M059J (cell line): ENCODE measurements at regions not wholly inside any gene's neighbourhood (a gene's known extent, or its start where the extent isn't known, plus 50 kb on each side); places are given as distances from the start of the nearest gene placed in this dataset.
"Not testable (repeated sequence)": the region's sequence is repeated elsewhere in the genome, so short reads cannot be mapped to it uniquely, and the experiment has no call there.

ENCODE experiments used
- DNase-seq: peaks from one replicate; pipeline ENCODE4 v3.0.0-alpha.2; 2012; ENCODE audit warnings: low read depth

DNA sequence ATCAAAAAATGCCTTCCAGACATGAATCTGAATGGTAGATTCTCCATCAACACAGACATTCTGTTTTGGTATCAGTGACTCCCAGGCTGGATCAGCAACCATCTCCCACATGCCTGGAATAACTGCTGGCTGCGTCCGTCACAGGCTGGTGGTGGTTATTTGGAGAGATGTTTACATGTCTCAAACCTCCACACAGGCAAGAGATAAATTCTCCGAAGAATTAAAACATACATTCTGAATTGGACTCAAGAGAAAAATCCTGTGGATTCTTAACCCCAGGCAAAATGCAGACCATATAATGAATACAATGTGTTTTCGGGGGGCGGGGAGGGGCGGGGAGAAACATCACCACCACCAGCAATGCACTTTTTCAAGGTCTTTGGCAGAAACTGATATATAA is 108.2 kb downstream of the THBS2 start:
- DNase-seq: no peak

- no peak for DNase-seq
Measured at GRCh38 chr6:169144356-169144755, 109.3 kb downstream of the THBS2 start.

GRCh38 chr6:169142538-169142844 is 111.2 kb downstream of the THBS2 start:
- no peak for DNase-seq

- no peak for DNase-seq
Measured at GRCh38 chr6:169141671-169142537, 111.7 kb downstream of the THBS2 start.

DNA sequence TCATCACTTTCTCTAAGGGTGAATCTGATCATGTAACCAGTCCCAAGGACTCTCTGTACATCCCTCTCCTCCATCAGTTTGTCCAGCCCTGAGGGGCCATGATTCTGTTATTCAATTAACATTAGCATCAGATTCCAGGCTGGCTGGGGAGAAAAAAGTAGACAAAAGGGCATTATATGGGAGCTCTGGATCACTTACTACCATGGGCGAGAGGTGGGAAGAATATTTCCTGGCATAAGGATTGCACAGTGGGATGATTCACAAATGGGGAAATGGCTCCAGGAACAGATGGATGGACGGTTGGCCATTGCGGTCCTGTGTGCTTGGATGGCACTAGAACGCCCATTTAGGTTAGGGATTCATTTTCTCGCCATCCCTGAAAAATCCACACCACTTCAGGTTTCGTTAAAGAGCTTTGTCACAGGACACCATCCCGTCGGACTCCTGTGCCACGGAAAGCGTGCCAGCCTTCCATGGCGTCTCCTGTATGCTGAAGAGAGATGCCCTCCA is 112.6 kb downstream of the THBS2 start:
- no peak for DNase-seq

DNA sequence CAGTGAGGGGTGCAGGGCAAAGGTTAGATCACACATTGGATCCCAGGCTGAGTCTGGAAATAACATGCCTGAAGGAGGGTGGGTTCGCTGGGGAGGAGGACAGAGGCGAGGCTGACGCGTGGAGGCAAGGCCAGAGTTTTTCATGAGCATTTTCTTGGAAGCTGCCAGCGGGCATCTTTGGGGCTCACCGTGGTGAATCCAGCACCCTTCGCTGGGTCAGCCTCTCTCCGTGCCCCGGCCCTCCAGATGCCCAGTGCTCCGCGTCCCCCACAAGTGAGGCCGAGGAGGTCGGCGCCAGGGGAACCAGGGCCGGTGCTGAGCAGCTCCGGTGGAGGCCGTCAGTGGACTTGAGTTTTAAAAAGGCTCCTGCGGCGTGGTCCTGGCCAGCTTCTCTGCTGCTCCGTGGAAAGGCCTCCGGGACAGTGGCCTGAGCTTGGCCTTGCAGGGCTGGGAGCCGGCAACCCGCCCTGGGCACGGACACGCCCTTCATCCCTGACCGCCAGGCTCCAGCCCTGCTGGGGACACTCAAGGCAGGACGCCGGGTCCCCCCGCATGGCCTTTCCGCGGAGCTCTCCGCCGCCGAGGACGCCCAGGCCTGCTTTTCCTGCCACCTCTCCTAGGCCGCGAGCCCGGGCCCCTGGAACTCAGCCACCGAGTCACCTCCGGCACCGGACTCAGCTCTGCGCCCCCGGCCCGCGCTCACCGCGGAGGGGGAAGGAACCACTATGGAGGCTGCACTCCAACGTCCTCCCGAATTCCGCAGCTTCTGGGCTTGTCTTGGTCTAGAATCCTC is 114.3 kb downstream of the THBS2 start:
- DNase-seq: no peak

DNA sequence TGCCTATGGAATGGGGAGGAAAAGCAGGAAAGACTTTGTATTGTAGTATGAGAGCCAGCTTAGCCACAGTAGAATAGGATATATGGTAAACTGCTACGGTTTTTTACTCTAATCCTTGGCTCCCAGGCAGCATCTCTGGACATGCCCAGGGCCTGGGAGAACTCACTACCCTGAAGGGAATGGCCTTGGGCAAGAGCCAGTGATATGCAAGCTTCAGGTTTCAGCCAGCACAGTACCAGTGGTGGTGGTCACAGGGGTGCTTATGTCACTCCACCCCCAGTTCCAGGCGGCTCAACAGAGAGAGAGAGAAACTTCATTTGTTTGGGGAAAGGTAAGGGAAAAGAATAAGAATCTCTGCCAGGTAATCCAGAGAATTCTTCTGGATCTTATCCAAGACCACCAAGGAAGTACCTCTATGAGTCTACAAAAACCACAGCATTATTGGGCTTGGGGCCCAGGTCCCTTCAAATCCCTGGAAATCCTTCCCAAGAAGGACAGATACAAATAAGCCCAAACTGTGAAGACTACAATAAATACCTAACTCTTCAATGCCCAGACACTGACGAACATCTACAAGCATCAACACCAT is 121.2 kb downstream of the THBS2 start:
- DNase-seq: peak; percentile 68

- DNase-seq: peak; percentile 84
Measured at GRCh38 chr6:169131390-169131789, 122.3 kb downstream of the THBS2 start.

GRCh38 chr6:169130113-169130512 is 123.5 kb downstream of the THBS2 start:
- DNase-seq: no peak

GRCh38 chr6:169121013-169121412 is 132.6 kb downstream of the THBS2 start:
- no peak for DNase-seq

DNA sequence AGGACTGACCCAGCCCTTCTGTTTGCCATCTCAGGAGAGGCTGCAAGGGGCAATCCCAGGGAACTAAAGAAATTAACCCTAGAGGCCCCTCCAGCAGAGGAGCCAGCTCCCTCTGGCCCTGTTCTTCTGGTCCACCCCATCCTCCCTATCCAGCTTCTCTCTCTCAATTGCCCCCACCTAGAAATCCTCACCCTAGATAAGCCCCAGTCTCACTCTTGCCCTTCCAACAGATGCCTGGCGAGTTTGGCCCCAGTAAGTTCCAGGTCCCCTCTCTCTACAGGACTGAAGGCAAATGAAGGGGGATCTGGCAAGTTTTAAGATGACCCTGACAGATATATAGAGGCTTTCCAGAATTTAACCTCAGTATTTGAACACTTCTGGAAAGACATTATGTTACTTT is 134.0 kb downstream of the THBS2 start:
- DNase-seq: no peak

DNA sequence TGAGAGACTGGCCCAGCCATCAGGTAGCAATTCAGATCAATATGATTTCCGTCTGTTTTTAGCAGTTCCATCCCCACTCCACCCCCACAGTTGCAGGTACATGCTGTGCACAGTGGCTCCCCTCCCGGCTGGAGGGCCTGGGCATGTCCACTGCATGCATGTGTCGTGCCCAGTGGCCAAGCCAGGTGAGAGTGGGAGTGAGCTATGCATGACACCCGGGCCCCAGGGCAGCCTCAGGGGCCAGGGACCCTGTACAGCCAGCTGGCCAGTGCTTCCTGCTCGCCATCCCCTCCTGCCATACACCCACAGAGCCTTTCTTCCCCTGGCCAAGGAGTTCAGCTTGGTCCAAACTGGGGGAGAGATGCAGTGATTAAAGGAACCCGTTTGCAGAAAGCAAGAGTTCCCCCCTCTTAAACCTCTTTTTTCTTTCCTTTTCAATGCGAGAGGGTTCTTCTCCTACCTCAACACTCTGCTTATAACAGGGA is 135.3 kb downstream of the THBS2 start:
- DNase-seq: no peak

DNA sequence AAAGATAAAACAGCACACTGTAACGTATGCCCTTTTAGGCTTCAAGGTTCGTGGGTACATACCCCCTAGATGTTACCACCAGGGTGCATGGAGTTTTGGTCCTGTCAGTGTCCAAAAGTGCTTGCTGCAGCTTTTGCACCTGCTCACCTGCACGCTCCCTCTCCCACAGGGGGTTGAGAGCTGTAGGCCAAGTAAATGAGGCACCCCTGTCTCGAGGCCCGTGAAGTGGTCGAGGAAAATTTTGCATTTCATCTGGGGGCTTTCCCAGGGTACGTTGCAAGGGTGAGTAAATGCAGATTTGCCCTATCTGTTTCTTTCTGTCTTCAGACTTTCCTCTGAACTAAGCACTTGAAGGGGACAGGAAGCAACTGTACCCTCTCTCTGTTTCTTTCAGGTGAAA is 136.0 kb downstream of the THBS2 start:
- DNase-seq: no peak

DNA sequence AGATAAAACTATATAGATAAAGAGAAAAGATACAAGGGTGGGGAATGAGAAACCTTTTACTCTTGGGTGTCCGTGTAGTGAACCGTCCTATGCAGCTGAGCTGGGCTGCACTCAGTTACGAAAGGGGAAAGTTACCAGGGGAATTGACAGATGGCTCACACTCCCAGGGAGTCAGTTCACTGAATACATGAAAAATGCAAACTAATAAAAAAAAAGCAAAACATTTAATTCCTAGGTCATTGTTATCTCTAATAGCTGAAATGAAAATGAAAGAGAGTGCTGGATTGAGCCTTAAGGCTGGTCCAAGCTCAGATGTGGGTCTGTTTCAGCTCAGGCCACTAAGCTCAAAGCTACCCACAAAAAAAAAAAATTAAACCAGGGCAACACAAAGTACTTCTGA is 138.0 kb downstream of the THBS2 start:
- DNase-seq: no peak

- not testable (repeated sequence) for DNase-seq
Measured at GRCh38 chr6:169114632-169115031, 139.0 kb downstream of the THBS2 start.

- no peak for DNase-seq
Measured at GRCh38 chr6:169112483-169113320, 140.9 kb downstream of the THBS2 start.

DNA sequence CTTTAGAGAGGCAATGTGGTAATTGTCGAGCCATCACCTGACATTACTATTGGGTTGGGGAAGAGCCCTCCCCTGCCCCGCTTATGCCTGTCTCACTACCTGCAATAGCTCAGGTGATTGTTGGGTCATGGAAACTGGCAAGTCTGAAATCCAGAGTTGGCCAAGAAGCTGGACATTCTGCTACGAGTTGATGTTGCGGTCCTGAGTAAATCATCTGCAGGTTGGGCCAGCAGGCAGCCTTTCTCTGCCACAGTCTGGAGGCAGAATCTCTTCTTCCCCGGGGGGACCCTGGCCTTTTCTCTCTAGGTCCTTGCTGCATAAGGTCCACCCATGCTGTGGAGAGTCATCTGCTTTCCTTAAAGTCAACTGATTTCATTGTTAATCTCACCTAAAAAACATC is 142.4 kb downstream of the THBS2 start:
- DNase-seq: no peak

DNA sequence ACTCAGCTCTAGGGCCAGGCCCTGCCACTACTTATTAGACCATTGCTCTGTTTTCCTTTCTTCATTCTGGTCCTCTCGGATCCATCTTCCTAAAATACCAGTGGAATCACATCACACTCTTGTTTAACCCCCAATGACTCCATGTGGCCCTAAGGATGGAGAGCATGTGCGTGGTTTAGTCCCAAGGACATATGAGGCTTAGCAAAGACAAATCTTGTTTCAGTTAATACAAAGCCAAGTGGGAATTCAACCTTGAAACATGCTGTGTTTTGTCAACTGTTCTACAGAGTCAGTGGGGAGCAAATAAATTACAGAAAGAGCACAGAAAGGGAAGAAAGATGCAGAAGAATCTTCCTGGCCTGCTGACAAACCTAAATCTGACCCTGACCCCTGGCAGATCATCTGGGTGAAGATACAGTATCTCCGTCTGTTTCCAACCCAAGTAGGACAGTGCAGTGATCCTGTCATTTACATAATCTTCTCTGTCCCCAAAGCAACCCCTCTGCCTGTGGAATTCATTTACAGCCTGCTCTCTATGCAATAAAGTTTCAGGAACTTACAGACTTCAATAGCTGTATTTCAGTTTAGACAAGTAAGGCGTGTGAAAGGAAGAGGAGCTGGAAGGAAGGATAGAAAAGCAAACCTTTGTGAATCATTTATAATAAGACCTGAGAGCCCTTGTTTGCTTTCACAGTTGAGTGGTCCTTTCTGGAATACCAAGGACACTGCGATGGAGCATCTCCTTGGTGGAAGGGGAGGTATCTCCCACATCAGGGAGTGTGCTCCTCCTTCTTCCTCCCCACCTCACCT is 144.0 kb downstream of the THBS2 start:
- no peak for DNase-seq

GRCh38 chr6:169108753-169109152 is 144.9 kb downstream of the THBS2 start:
- no peak for DNase-seq

DNA sequence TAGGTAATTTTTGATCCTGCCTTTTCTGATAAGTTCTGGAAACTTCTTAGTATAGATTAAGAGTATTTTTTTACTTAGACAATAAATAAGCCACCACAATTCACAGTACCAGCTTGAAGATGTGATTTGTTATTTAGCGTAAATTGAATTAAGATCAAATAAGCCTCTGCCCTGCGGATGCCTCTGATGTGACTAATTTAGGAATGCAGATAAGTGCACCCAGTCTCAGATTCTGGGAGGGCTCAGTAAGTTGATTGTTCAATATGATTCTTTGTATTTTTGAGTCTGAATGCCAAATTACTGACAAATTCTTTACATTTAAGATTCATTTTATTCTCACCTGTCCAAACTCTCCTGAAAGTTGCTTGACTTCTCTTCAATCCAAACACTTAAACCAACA is 147.5 kb downstream of the THBS2 start:
- peak; percentile 57 for DNase-seq

- peak; percentile 64 for DNase-seq
Measured at GRCh38 chr6:169101981-169102380, 151.7 kb downstream of the THBS2 start.
